ENCODE measurements at regions not wholly inside any gene's neighbourhood (a gene's known extent, or its start where the extent isn't known, plus 50 kb on each side); places are given as distances from the start of the nearest gene placed in this dataset.
"Not testable (repeated sequence)": the region's sequence is repeated elsewhere in the genome, so short reads cannot be mapped to it uniquely, and the experiment has no call there.

DNA sequence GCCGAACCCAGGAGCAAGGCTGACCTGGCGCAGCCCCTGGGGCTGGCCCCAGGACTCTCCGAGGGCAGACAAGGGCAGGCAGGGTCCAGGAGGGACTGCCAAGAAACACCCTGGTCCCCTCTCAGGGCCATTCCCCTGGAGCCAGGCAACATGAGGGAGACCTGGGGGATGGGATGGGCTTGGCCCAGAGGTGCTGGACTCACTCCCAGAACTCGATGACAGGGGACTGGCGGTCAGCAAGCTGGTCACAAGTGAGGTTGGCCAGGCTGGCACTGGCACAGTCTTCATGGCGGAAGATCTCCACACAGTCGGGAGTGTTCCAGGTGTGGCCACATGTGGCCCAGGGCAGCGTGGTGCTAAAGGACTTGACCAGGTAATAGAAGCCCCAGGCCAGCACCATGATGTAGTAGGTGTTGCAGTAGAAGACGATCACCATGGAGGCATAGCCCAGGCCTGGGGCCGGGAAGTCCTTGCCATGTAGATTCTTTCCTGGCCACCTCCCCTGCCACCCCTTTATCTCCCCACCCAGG, 206.4 kb upstream of the TP53TG3 start:
- DNase-seq (ENCODE audit: low read depth, low spot score); FAIRE-seq; H3K36me3 ChIP-seq (ENCODE audit: control insufficient read depth in 2 of 2, extremely low read depth in 1 of 2, insufficient read depth in 2 of 2, low read length in 2 of 2); H3K79me2 ChIP-seq (ENCODE audit: control insufficient read depth, insufficient read depth, low read length); H3K9me1 ChIP-seq (replicated peaks; ENCODE audit: control insufficient read depth, extremely low read depth, insufficient read depth, low read length); H3K27ac ChIP-seq (ENCODE audit: insufficient read depth, low read depth, low read length); H2AFZ ChIP-seq (ENCODE audit: low read depth, low read length); H3K9me3 ChIP-seq (replicated peaks; ENCODE audit: control insufficient read depth, insufficient read depth, low read length); H3K4me2 ChIP-seq (ENCODE audit: insufficient read depth, low read length); POLR2A ChIA-PET; H3K27me3 ChIP-seq (ENCODE audit: control insufficient read depth in 2 of 2, insufficient read depth in 2 of 2, low read length in 2 of 2); H3K4me3 ChIP-seq (replicated peaks in 1 of 3; ENCODE audit: insufficient read depth in 1 of 3, low read depth in 1 of 3, low read length in 3 of 3); H4K20me1 ChIP-seq (replicated peaks; ENCODE audit: control insufficient read depth, extremely low read depth, insufficient read depth, low read length); dilution Hi-C loops (cut with MboI; ENCODE audit: extremely low pct_ligation_motif_present, low sequenced_read_pairs); H3K4me1 ChIP-seq (ENCODE audit: control insufficient read depth, extremely low read depth, insufficient read depth, low read length); CTCF ChIA-PET; BruUV-seq (replicated peaks); H3K9ac ChIP-seq (replicated peaks; ENCODE audit: extremely low read depth, insufficient read depth, low read length); intact Hi-C loops (cut with micrococcal nuclease): not testable (repeated sequence)

DNA sequence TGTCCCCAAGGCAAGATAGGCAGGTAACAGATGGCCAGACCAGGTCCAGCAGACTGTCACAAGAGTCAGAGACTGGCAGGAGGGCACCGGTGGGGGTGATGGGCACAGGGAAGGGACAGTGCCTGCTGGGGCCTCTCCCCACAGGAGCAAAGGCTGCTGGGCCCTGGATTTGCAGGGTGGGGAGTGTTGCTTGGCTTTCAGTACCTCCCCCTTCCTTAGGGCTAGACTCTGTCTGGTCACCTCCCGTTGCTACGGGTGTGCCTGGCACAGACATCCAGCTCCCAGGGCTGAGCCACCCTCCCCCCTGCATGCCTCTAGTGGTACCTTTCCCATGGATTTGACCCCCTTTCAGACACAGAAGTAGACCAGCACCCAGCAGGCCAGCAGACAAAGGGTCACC, 205.7 kb upstream of the TP53TG3 start:
- H3K9me1 ChIP-seq (replicated peaks; ENCODE audit: control insufficient read depth, extremely low read depth, insufficient read depth, low read length); H2AFZ ChIP-seq (ENCODE audit: low read depth, low read length); H3K9ac ChIP-seq (replicated peaks; ENCODE audit: extremely low read depth, insufficient read depth, low read length); H3K4me1 ChIP-seq (ENCODE audit: control insufficient read depth, extremely low read depth, insufficient read depth, low read length); H3K27ac ChIP-seq (ENCODE audit: insufficient read depth, low read depth, low read length); H3K36me3 ChIP-seq (ENCODE audit: control insufficient read depth in 2 of 2, extremely low read depth in 1 of 2, insufficient read depth in 2 of 2, low read length in 2 of 2); H3K27me3 ChIP-seq (ENCODE audit: control insufficient read depth in 2 of 2, insufficient read depth in 2 of 2, low read length in 2 of 2); BruUV-seq (replicated peaks); H3K79me2 ChIP-seq (ENCODE audit: control insufficient read depth, insufficient read depth, low read length); FAIRE-seq; DNase-seq (ENCODE audit: low read depth, low spot score); dilution Hi-C loops (cut with MboI; ENCODE audit: extremely low pct_ligation_motif_present, low sequenced_read_pairs); POLR2A ChIA-PET; H3K9me3 ChIP-seq (replicated peaks; ENCODE audit: control insufficient read depth, insufficient read depth, low read length); intact Hi-C loops (cut with micrococcal nuclease); H3K4me3 ChIP-seq (replicated peaks in 1 of 3; ENCODE audit: insufficient read depth in 1 of 3, low read depth in 1 of 3, low read length in 3 of 3); H4K20me1 ChIP-seq (replicated peaks; ENCODE audit: control insufficient read depth, extremely low read depth, insufficient read depth, low read length); CTCF ChIA-PET; H3K4me2 ChIP-seq (ENCODE audit: insufficient read depth, low read length): not testable (repeated sequence)

DNA sequence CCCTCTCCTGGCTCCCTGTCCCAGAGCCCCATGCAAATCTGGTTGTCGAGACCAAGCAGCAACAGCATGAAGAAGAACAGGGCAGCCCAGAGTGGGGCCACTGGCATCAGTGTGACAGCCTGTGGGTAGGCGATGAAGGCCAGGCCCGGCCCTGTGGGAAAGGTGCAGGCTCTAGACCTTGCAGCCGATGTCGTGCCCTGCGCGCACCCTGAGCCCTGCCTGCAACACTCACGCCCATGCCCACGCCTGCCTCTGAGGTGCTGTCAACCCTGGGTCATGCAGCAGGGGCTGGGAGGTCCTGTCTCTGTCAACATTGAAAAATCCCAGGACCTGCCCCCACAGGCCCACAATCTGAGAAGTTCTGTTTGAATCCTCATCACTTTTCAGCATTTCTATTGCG, 204.0 kb upstream of the TP53TG3 start:
- H3K4me3 ChIP-seq (replicated peaks in 1 of 3; ENCODE audit: insufficient read depth in 1 of 3, low read depth in 1 of 3, low read length in 3 of 3); DNase-seq (ENCODE audit: low read depth, low spot score); H3K9me1 ChIP-seq (replicated peaks; ENCODE audit: control insufficient read depth, extremely low read depth, insufficient read depth, low read length); intact Hi-C loops (cut with micrococcal nuclease); CTCF ChIA-PET; H3K79me2 ChIP-seq (ENCODE audit: control insufficient read depth, insufficient read depth, low read length); H3K9ac ChIP-seq (replicated peaks; ENCODE audit: extremely low read depth, insufficient read depth, low read length); H4K20me1 ChIP-seq (replicated peaks; ENCODE audit: control insufficient read depth, extremely low read depth, insufficient read depth, low read length); POLR2A ChIA-PET; H3K9me3 ChIP-seq (replicated peaks; ENCODE audit: control insufficient read depth, insufficient read depth, low read length); H3K27me3 ChIP-seq (ENCODE audit: control insufficient read depth in 2 of 2, insufficient read depth in 2 of 2, low read length in 2 of 2); dilution Hi-C loops (cut with MboI; ENCODE audit: extremely low pct_ligation_motif_present, low sequenced_read_pairs); BruUV-seq (replicated peaks); H3K4me2 ChIP-seq (ENCODE audit: insufficient read depth, low read length); H3K27ac ChIP-seq (ENCODE audit: insufficient read depth, low read depth, low read length); FAIRE-seq; H2AFZ ChIP-seq (ENCODE audit: low read depth, low read length); H3K36me3 ChIP-seq (ENCODE audit: control insufficient read depth in 2 of 2, extremely low read depth in 1 of 2, insufficient read depth in 2 of 2, low read length in 2 of 2); H3K4me1 ChIP-seq (ENCODE audit: control insufficient read depth, extremely low read depth, insufficient read depth, low read length): not testable (repeated sequence)

DNA sequence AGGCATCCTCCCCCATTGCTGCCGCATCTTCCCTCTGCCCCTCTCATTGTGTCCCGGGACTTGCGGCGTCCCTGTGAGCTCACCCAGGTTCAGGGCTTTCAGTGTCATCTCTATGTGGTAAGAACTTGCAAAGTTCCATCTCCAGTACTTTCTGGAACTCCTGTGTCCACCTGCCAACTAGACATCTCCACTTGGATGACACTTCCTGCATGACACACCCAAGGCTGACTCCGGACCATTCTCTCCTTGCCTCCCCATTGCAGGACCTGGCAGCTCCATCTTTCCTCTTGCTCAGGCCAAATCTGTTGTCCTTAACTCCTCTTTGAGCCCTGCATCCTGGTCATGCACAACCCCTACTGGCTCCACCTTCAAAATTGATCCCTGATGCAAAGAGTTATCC, 200.8 kb upstream of the TP53TG3 start:
- H2AFZ ChIP-seq (ENCODE audit: low read depth, low read length); POLR2A ChIA-PET; H3K4me3 ChIP-seq (replicated peaks in 1 of 3; ENCODE audit: insufficient read depth in 1 of 3, low read depth in 1 of 3, low read length in 3 of 3); H4K20me1 ChIP-seq (replicated peaks; ENCODE audit: control insufficient read depth, extremely low read depth, insufficient read depth, low read length); DNase-seq (ENCODE audit: low read depth, low spot score); H3K27ac ChIP-seq (ENCODE audit: insufficient read depth, low read depth, low read length); intact Hi-C loops (cut with micrococcal nuclease); FAIRE-seq; dilution Hi-C loops (cut with MboI; ENCODE audit: extremely low pct_ligation_motif_present, low sequenced_read_pairs); H3K9ac ChIP-seq (replicated peaks; ENCODE audit: extremely low read depth, insufficient read depth, low read length); H3K36me3 ChIP-seq (ENCODE audit: control insufficient read depth in 2 of 2, extremely low read depth in 1 of 2, insufficient read depth in 2 of 2, low read length in 2 of 2); H3K27me3 ChIP-seq (ENCODE audit: control insufficient read depth in 2 of 2, insufficient read depth in 2 of 2, low read length in 2 of 2); H3K4me1 ChIP-seq (ENCODE audit: control insufficient read depth, extremely low read depth, insufficient read depth, low read length); H3K9me1 ChIP-seq (replicated peaks; ENCODE audit: control insufficient read depth, extremely low read depth, insufficient read depth, low read length); H3K4me2 ChIP-seq (ENCODE audit: insufficient read depth, low read length); H3K79me2 ChIP-seq (ENCODE audit: control insufficient read depth, insufficient read depth, low read length); CTCF ChIA-PET; BruUV-seq (replicated peaks); H3K9me3 ChIP-seq (replicated peaks; ENCODE audit: control insufficient read depth, insufficient read depth, low read length): not testable (repeated sequence)

All from endothelial cell of umbilical vein (primary cell).